ENCODE measurements at regions not wholly inside any gene's neighbourhood (a gene's known extent, or its start where the extent isn't known, plus 50 kb on each side); places are given as distances from the start of the nearest gene placed in this dataset.
"Not testable (repeated sequence)": the region's sequence is repeated elsewhere in the genome, so short reads cannot be mapped to it uniquely, and the experiment has no call there.

GRCh38 chr18:45343365-45343764 is 271.9 kb upstream of the SLC14A2 start:
- in situ Hi-C loops (cut with MboI; ENCODE audit: low sequenced_read_pairs, unreplicated experiment), result no loop called here
- DNase-seq (ENCODE audit: low spot score), result no peak
- TF ChIP-seq, protein P1, sequence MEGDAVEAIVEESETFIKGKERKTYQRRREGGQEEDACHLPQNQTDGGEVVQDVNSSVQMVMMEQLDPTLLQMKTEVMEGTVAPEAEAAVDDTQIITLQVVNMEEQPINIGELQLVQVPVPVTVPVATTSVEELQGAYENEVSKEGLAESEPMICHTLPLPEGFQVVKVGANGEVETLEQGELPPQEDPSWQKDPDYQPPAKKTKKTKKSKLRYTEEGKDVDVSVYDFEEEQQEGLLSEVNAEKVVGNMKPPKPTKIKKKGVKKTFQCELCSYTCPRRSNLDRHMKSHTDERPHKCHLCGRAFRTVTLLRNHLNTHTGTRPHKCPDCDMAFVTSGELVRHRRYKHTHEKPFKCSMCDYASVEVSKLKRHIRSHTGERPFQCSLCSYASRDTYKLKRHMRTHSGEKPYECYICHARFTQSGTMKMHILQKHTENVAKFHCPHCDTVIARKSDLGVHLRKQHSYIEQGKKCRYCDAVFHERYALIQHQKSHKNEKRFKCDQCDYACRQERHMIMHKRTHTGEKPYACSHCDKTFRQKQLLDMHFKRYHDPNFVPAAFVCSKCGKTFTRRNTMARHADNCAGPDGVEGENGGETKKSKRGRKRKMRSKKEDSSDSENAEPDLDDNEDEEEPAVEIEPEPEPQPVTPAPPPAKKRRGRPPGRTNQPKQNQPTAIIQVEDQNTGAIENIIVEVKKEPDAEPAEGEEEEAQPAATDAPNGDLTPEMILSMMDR (IDR thresholded peaks at IDR 0.05; ENCODE audit: borderline replicate concordance, control extremely low read depth, extremely low read depth, insufficient read depth, missing control alignments), result no peak

- DNase-seq (ENCODE audit: low spot score); in situ Hi-C loops (cut with MboI; ENCODE audit: low sequenced_read_pairs, unreplicated experiment): not testable (repeated sequence)
Observed at GRCh38 chr18:45344680-45345079, 270.6 kb upstream of the SLC14A2 start.

- TF ChIP-seq, protein P1 (IDR thresholded peaks at IDR 0.05; ENCODE audit: borderline replicate concordance, control extremely low read depth, extremely low read depth, insufficient read depth, missing control alignments), result no peak
- no peak for DNase-seq (ENCODE audit: low spot score)
- in situ Hi-C loops (cut with MboI; ENCODE audit: low sequenced_read_pairs, unreplicated experiment), result no loop called here
Observed at GRCh38 chr18:45349019-45349418, 266.3 kb upstream of the SLC14A2 start.

DNA sequence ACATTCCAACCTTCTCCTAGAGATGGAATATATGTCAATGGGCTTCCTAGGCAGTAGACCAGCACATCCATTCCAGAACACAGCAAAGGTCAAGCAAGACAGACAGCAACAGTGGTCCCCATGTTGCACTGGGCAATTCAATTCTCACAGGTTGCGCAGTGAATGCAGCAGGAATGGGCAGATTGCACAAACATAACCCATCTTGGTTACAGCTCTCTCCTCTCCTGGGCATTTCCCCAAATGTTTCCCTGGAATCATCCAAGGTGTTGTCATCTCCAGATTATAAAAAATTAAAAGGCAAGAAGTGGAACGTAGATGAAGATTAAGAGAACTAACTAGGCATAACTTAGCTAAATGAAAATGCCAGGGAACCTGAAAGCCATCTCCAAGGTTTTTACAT is 265.8 kb upstream of the SLC14A2 start:
- in situ Hi-C loops (cut with MboI; ENCODE audit: low sequenced_read_pairs, unreplicated experiment), result no loop called here
- TF ChIP-seq, protein P1 (IDR thresholded peaks at IDR 0.05; ENCODE audit: borderline replicate concordance, control extremely low read depth, extremely low read depth, insufficient read depth, missing control alignments), result no peak
- DNase-seq (ENCODE audit: low spot score), result no peak

DNA sequence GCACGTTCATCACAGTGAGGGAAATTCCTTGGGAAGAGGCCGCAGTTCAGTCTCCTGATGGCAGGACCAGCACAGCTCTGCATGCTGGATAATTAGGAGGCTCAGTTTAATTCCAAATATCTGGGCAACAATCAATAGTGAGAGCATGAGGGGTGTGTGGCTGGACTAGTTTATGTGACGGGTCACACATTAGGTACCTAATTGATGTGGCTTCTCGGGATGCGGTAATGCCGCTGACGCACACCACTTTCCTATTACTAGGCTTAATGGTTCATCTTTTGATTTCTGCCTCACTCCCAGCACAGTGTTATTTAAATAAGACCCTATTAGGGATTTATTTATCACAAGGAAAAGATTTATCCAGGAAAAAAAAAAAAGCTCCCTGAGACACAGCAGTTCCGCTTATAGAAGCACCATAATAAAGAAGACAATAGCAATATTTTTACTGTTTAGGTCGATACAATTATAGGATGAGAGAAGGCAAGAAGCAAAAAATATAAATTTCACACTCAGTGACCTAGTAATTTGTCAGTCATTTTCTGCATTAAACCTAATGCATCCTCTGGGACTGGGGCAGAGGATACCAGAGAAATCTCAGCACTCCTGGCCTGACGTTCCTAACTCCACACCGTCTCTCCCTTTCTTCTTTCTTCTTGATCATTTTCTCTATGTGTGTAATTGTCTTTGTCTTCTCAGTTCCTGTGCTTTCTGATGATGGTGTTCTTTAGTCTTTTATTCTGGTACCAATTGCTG is 264.7 kb upstream of the SLC14A2 start:
- TF ChIP-seq, protein P1 (IDR thresholded peaks at IDR 0.05; ENCODE audit: borderline replicate concordance, control extremely low read depth, extremely low read depth, insufficient read depth, missing control alignments), result no peak
- no peak for DNase-seq (ENCODE audit: low spot score)
- in situ Hi-C loops (cut with MboI; ENCODE audit: low sequenced_read_pairs, unreplicated experiment), result no loop called here

DNA sequence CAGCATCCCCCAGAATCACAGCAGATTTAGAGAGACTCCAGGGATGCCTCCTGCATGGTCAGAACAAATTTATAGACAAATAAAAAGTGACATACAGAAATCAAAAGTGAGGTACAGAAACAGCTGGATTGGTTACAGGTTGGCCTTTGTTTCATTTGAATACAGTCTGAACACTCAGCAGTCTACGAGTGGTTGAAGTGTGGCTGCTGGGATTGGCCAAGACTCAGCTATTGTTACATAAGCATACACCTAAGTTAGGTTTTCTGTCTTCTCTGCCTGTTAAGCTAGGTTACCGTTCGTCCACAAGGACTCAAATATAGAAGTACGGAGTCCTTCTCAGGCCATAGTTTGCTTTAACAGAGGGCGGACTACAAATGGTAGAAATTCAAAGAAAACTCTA is 262.4 kb upstream of the SLC14A2 start:
- in situ Hi-C loops (cut with MboI; ENCODE audit: low sequenced_read_pairs, unreplicated experiment), result no loop called here
- TF ChIP-seq, protein P1 (IDR thresholded peaks at IDR 0.05; ENCODE audit: borderline replicate concordance, control extremely low read depth, extremely low read depth, insufficient read depth, missing control alignments), result no peak
- DNase-seq (ENCODE audit: low spot score), result no peak

- no peak for DNase-seq (ENCODE audit: low spot score)
- in situ Hi-C loops (cut with MboI; ENCODE audit: low sequenced_read_pairs, unreplicated experiment), result no loop called here
- TF ChIP-seq, protein P1 (IDR thresholded peaks at IDR 0.05; ENCODE audit: borderline replicate concordance, control extremely low read depth, extremely low read depth, insufficient read depth, missing control alignments), result no peak
Observed at GRCh38 chr18:45353530-45353929, 261.7 kb upstream of the SLC14A2 start.
